ENCODE measurements at regions not wholly inside any gene's neighbourhood (a gene's known extent, or its start where the extent isn't known, plus 50 kb on each side); places are given as distances from the start of the nearest gene placed in this dataset.

DNA sequence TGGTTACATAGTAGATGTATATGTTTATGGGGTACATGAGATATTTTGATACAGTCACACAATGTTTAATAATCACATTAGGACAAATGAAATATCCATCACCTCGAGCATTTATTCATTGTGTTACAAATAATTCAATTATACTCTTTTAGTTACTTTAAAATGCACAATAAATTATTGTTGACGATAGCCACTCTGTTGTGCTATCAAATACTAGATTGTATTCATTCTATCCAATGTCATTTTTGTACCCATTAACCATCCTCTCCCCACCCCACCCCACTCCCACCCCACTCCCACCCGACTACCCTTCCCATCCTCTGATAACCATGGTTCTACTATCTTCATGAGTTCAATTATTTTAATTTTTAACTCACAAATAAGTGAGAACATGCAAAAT is 585.4 kb downstream of the CDH26 start:
- TF ChIP-seq, protein P1, sequence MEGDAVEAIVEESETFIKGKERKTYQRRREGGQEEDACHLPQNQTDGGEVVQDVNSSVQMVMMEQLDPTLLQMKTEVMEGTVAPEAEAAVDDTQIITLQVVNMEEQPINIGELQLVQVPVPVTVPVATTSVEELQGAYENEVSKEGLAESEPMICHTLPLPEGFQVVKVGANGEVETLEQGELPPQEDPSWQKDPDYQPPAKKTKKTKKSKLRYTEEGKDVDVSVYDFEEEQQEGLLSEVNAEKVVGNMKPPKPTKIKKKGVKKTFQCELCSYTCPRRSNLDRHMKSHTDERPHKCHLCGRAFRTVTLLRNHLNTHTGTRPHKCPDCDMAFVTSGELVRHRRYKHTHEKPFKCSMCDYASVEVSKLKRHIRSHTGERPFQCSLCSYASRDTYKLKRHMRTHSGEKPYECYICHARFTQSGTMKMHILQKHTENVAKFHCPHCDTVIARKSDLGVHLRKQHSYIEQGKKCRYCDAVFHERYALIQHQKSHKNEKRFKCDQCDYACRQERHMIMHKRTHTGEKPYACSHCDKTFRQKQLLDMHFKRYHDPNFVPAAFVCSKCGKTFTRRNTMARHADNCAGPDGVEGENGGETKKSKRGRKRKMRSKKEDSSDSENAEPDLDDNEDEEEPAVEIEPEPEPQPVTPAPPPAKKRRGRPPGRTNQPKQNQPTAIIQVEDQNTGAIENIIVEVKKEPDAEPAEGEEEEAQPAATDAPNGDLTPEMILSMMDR (conservative IDR thresholded peaks at IDR 0.05) = no peak
- no peak for TF ChIP-seq ZFX (IDR thresholded peaks at IDR 0.05)
